HEK293T (cell line): ENCODE measurements at regions not wholly inside any gene's neighbourhood (a gene's known extent, or its start where the extent isn't known, plus 50 kb on each side); places are given as distances from the start of the nearest gene placed in this dataset.

Experiments used
- BHLHE40 ChIP-seq: fragments of 450-650 bp; IDR thresholded peaks from 2 replicates; pipeline ENCODE4 v1.6.1; 2016; ENCODE audit warnings: mild to moderate bottlenecking, moderate library complexity, borderline replicate concordance
- SUZ12 ChIP-seq: fragments of 450-650 bp; IDR thresholded peaks from 2 replicates; pipeline ENCODE4 v1.6.1; 2016; ENCODE audit warnings: mild to moderate bottlenecking

DNA sequence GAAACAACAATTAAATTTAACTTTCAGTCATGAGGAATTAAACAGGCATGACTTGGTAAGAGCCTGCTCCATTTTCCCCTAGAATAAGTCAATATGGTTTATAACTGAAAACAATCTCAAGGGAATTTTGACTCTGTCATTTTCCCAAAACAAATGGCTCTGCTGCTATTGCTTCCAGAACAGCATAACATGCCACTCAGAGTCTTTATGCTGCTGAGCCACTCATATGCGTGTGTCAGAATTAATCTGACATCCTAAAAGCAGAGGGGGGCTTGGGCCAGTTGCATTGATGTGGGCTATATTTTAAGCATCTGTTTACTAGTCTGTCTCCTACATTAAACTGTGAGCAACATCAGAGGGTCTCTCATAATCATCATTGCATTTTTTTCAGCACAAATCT lies 111.1 kb upstream of the ABI3BP start:
- TF ChIP-seq SUZ12, result no peak
- no peak for TF ChIP-seq BHLHE40
